Upper lobe of left lung (tissue), 6 donors: ENCODE measurements at regions not wholly inside any gene's neighbourhood (a gene's known extent, or its start where the extent isn't known, plus 50 kb on each side); places are given as distances from the start of the nearest gene placed in this dataset.
A peak's percentile ranks its signal among the peaks of the same experiment; 100 is the strongest.
"Not testable (repeated sequence)": the region's sequence is repeated elsewhere in the genome, so short reads cannot be mapped to it uniquely, and the experiment has no call there.

ENCODE experiments used
- ATAC-seq, 2 donors: fragments of 200-7000 bp; cut with Tn5 transposase; one replicate each; pipeline ENCODE4 v1.9.1; 2022; ENCODE audit warnings: mild to moderate bottlenecking in 2 of 2, moderate library complexity in 2 of 2; ENCODE audit not compliant: low FRiP score in 2 of 2
- DNase-seq, 2 donors: peaks; one replicate each; pipeline ENCODE4 v3.0.0-alpha.2; 2019 to 2020
- H3K27ac ChIP-seq, 4 donors: fragments of 200-600 bp; sonication (generic); one replicate each; pipeline ENCODE4 v1.5.1; 2016 to 2019
- H3K27me3 ChIP-seq, 4 donors: fragments of 200-600 bp; sonication (generic); one replicate each; pipeline ENCODE4 v1.5.1; 2017 to 2019
- H3K36me3 ChIP-seq, 4 donors: fragments of 200-600 bp; sonication (generic); one replicate each; pipeline ENCODE4 v1.5.1; 2016 to 2019
- H3K4me1 ChIP-seq, 4 donors: fragments of 200-600 bp; sonication (generic); one replicate each; pipeline ENCODE4 v1.5.1; 2018 to 2019
- H3K4me3 ChIP-seq, 4 donors: fragments of 200-600 bp; sonication (generic); one replicate each; pipeline ENCODE4 v1.5.1; 2017 to 2019; ENCODE audit warnings: mild to moderate bottlenecking in 2 of 4, moderate library complexity in 1 of 4
- H3K9me3 ChIP-seq, 4 donors: fragments of 200-600 bp; sonication (generic); one replicate each; pipeline ENCODE4 v1.5.1; 2018 to 2019
- EP300 ChIP-seq, 4 donors: sonication (generic); formaldehyde crosslinking; IDR thresholded peaks; one replicate each; pipeline ENCODE4 v1.5.1; 2017; ENCODE audit warnings: antibody characterized with exemption in 4 of 4, control low read depth in 2 of 4
- POLR2A ChIP-seq, 4 donors: fragments of 450-650 bp; IDR thresholded peaks; one replicate each; pipeline ENCODE4 v1.5.1; 2016 to 2017; ENCODE audit warnings: antibody characterized with exemption in 4 of 4, mild to moderate bottlenecking in 2 of 4
- POLR2AphosphoS5 ChIP-seq, 2 donors: sonication (generic); formaldehyde crosslinking; IDR thresholded peaks; one replicate each; pipeline ENCODE4 v1.5.1; 2017; ENCODE audit warnings: antibody characterized with exemption in 2 of 2
- WGBS, 2 donors: methylation state at CpG; one replicate each; pipeline ENCODE4 v1.1.5; 2017 to 2018; 5-methylcytosine and 5-hydroxymethylcytosine counted together
- TF ChIP-seq, protein P1 (sequence below), 6 experiments: fragments of 450-650 bp in 4 of 6; fragments of 200-600 bp in 2 of 6; sonication (generic) in 2 of 6; IDR thresholded peaks; one replicate each; pipeline ENCODE4 v1.5.1; 2016 to 2019; ENCODE audit warnings: antibody characterized with exemption in 6 of 6
- donor health status: DM: no; HTN: no; CAD: no; lungs with moderate emphysema.
- donor health status: DM: no; HTN: yes; CAD: no; lungs with severe emphysema.

GRCh38 chr1:188723332-188724020, 1754.2 kb downstream of the BRINP3 start:
- no peak overlapping the region for H3K4me3 ChIP-seq
- H3K4me1 ChIP-seq: no peaks in the 10 kb centered on the region
- no peaks in the 10 kb centered on the region for H3K36me3 ChIP-seq
- H3K9me3 ChIP-seq: no peaks in the 10 kb centered on the region
- 86% methylated on average over 2 of the region's 2 CpGs for WGBS, 2 donors
- no peak for ATAC-seq
- TF ChIP-seq EP300 (IDR thresholded peaks at IDR 0.05) (no peak), POLR2AphosphoS5 (IDR thresholded peaks at IDR 0.05) (no peak), POLR2A (IDR thresholded peaks at IDR 0.05) (no peak)
- TF ChIP-seq, protein P1, sequence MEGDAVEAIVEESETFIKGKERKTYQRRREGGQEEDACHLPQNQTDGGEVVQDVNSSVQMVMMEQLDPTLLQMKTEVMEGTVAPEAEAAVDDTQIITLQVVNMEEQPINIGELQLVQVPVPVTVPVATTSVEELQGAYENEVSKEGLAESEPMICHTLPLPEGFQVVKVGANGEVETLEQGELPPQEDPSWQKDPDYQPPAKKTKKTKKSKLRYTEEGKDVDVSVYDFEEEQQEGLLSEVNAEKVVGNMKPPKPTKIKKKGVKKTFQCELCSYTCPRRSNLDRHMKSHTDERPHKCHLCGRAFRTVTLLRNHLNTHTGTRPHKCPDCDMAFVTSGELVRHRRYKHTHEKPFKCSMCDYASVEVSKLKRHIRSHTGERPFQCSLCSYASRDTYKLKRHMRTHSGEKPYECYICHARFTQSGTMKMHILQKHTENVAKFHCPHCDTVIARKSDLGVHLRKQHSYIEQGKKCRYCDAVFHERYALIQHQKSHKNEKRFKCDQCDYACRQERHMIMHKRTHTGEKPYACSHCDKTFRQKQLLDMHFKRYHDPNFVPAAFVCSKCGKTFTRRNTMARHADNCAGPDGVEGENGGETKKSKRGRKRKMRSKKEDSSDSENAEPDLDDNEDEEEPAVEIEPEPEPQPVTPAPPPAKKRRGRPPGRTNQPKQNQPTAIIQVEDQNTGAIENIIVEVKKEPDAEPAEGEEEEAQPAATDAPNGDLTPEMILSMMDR (IDR thresholded peaks at IDR 0.05): no peak
- no peaks in the 10 kb centered on the region for H3K27me3 ChIP-seq
- no peak for DNase-seq
- H3K27ac ChIP-seq: no peak overlapping the region

DNA sequence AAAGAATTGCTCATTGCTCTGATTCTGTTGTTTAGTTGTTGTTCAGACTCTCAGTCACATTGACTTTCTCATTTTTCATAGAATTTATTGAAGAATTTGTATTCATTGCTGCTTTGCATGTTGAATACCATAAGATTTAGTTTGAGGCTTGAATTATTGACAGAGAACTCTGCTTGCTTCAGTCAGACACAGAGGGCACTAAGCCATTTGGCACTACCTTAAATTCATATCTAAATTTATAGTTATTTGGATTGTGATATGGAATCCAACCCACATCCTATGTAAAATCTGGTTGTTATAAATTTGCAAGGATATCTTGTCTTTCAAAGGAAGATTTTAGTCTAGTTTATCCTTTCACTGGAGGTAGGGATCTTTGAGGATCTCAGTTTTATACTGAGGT, 1748.6 kb downstream of the BRINP3 start:
- Histone ChIP-seq H3K27me3 (no peaks in the 10 kb centered on the region), H3K9me3 (no peaks in the 10 kb centered on the region), H3K4me3 (no peak overlapping the region), H3K27ac (no peak overlapping the region), H3K4me1 (no peaks in the 10 kb centered on the region), H3K36me3 (no peaks in the 10 kb centered on the region)
- TF ChIP-seq POLR2A (IDR thresholded peaks at IDR 0.05) (no peak), POLR2AphosphoS5 (IDR thresholded peaks at IDR 0.05) (no peak), EP300 (IDR thresholded peaks at IDR 0.05) (no peak)
- TF ChIP-seq, protein P1 (IDR thresholded peaks at IDR 0.05): no peak
- ATAC-seq (no peak), DNase-seq (no peak)

- Histone ChIP-seq H3K4me3 (no peak overlapping the region), H3K4me1 (no peaks in the 10 kb centered on the region), H3K9me3 (no peaks in the 10 kb centered on the region), H3K27me3 (no peaks in the 10 kb centered on the region), H3K27ac (no peak overlapping the region), H3K36me3 (no peaks in the 10 kb centered on the region)
- ATAC-seq (no peak), DNase-seq (no peak)
- 88 to 92% methylated on average over 4 of the region's 4 CpGs for WGBS, 2 donors
- TF ChIP-seq, protein P1 (IDR thresholded peaks at IDR 0.05): no peak
These were observed 1742.1 kb downstream of the BRINP3 start for GRCh38 chr1:188735567-188735966.

GRCh38 chr1:188749275-188749674, 1728.4 kb downstream of the BRINP3 start:
- H3K9me3 ChIP-seq, H3K27ac ChIP-seq, H3K4me3 ChIP-seq, DNase-seq, H3K36me3 ChIP-seq, ATAC-seq, H3K4me1 ChIP-seq, H3K27me3 ChIP-seq: not testable (repeated sequence)
- WGBS, 2 donors: 35 to 36% methylated on average over 3 of the region's 3 CpGs

GRCh38 chr1:188752027-188752426, 1725.6 kb downstream of the BRINP3 start:
- not testable (repeated sequence) for H3K36me3 ChIP-seq, H3K27me3 ChIP-seq, H3K27ac ChIP-seq, H3K9me3 ChIP-seq, DNase-seq, ATAC-seq, H3K4me1 ChIP-seq, H3K4me3 ChIP-seq
- WGBS, 2 donors: 61 to 73% methylated on average over 3 of the region's 3 CpGs

GRCh38 chr1:188757747-188758146, 1719.9 kb downstream of the BRINP3 start:
- not testable (repeated sequence) for H3K9me3 ChIP-seq, H3K27ac ChIP-seq, H3K27me3 ChIP-seq, H3K4me1 ChIP-seq, ATAC-seq, H3K4me3 ChIP-seq, H3K36me3 ChIP-seq
- 87 to 90% methylated on average over 19 to 24 of the region's 24 CpGs for WGBS, 2 donors
- peak in 1 of 2 donors; percentile 36 for DNase-seq
